GM04503 (cell line): ENCODE measurements at regions not wholly inside any gene's neighbourhood (a gene's known extent, or its start where the extent isn't known, plus 50 kb on each side); places are given as distances from the start of the nearest gene placed in this dataset.
A peak's percentile ranks its signal among the peaks of the same experiment; 100 is the strongest.
"Not testable (repeated sequence)": the region's sequence is repeated elsewhere in the genome, so short reads cannot be mapped to it uniquely, and the experiment has no call there.

Source experiments
- DNase-seq: peaks from one replicate; pipeline ENCODE4 v3.0.0-alpha.2; 2012; ENCODE audit warnings: low read depth

DNA sequence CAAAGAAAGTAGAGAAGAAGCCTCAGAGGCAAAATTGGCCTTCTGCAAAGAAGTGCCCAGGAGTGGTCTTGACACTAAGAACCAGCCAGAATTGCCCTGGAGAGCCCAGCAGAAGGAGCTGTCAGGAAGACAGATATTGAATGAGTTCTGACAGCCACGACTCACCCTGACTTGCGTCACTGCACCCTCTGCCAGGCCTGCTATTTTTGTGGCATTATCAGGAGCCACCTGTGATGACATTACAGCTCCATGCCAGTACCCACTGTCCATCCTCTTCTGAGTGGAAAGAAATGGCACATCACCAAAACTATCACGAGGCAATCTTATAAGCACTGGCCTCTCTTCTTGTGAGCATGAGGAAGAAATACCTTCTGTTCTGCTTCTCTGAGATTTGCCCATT is 67.7 kb downstream of the SMIM20 start:
- DNase-seq: no peak

DNA sequence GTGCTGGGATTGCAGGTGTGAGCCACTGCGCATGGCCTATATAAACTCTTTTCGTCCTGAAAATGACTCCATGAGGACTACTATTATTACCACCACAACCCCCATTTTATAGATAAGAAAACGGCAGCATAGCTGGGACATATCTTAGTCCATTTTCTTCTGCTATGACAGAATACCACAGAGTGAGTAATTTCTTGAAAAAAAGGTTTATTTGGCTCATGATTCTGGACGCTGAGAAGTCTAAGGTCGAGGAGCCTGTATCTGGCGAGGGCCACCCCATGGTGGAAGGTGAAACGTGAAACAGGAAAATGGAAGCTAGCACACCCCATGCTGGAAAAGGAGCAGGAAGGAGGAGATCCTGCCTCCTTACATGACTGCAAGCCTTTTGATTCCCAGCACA is 68.9 kb downstream of the SMIM20 start:
- DNase-seq: no peak

DNA sequence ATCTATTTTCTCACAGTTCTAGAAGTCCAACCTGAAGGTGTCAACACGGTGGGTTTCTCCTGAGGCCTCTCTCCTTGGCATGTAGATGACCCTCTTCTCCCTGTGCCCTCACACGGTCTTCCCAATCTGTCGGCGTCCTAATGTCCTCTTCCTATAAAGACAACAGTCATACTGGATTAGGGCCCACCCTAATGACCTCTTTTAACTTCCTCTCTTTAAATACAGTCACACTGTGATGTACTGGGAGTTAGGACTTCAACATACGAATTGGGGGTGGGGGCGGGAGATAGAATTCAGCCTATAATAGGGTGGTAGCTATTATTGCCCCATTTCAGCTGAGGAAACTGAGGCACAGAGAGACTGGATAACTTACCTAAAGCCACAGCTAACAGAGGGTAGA is 70.2 kb downstream of the SMIM20 start:
- DNase-seq: no peak

DNA sequence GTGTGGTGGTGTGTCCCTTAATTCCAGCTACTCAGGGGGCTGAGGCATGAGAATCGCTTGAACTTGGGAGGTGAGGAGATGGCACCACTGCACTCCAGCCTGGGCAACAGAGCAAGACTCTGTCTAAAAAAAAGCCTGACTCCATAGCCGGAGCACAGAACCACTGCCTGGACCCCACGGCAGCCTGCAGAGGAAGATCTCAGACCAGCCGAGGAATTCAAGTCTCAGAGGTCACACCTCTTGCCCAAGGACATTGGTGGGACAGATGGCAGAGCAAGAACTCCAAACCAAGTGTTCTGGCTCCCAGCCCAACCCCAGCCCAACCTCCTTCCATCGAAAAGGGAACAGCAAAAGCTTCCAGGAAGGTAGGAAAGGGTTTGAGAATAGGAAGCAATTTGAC is 70.8 kb downstream of the SMIM20 start:
- DNase-seq: no peak

DNA sequence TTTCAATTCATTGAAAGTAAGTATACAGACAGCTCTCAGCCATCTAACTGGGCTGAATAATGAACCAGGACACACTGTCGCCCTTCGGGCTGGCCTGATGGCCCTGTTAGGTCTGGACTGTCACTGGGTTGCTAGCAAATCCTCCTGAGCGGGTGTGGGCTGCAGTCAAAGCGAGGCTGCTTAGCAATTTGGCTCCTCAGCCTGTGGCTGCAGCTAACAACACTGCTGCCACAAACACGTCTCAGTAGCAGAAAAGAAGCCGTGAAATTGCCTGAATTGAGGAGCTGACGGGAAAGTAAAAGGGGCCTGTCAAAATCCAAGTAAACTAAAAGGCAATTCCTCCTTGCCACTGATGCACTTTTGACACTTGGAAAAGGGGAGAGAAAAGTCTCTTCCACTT is 72.8 kb downstream of the SMIM20 start:
- no peak for DNase-seq

DNA sequence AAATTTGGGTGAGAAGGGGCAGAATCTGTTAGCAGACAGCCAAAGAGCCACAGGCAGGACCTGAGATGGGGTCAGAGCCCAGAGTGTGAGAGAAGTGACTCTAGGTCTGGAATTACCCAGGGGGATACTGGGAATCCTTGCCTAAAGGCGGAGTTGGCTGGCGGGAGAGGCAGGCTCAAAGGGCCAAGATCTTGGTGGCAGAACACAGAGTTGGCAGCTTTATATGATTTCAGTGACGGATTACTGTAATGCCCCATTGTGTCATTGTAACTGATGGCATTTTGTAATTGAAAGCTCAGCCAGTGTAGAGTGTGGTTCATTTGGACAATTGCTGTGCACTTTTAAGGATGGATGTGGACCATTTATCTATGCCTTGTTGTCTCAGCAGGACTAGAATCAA is 77.3 kb downstream of the SMIM20 start:
- DNase-seq: no peak

DNA sequence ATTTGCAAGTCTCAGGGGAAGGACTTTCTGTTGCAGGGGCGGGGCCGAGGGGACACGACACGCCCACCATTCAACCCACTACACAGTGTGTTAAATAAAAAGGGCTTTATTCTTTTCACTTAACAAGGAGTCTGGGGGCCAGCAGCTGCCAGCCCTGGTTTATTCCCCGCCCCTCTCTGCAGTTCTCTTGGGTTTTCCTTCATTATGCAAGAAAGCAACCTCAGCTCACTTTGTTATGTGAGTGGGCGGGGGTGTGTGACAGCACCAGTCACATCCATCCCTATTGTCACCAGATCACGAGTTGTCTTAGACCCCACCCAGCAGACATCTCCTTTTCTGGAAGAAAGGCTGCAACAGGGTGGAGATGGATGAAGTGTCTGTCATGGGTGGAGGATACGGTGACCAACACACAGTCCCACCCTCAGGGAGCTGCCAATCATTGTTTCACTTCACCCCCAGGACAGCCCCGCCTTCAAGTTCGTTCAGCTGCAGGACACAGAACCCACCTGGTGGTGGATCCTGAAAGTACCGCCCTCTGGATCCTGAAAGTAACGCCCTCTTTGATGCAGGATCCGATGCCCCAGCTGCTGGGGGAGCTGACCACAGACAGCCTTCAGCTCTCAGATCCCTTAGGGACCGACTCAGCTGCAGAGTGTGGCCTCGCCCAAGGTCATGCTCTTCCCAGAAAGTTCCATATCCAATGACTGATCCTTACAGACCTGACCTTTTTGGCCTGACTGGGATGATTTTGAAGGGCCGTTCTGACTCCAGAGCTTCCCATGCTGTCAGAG is 79.6 kb downstream of the SMIM20 start:
- DNase-seq: no peak

DNA sequence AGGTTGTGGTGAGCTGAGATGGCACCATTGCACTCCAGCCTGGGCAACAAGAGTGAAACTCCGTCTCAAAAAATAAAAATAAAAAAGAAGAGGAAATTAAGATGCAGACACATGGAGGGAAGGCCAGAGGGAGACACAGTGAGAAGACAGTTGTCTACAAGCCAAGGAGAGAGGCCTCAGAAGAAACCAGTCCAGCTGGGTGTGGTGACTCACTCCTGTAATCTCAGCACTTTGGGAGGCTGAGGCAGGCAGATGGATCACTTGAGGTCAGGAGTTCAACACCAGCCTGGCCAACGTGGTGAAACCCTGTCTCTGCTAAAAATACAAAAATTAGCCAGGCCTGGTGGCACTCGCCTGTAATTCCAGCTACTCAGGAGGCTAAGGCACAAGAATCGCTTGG is 80.6 kb downstream of the SMIM20 start:
- peak; percentile 70 for DNase-seq

DNA sequence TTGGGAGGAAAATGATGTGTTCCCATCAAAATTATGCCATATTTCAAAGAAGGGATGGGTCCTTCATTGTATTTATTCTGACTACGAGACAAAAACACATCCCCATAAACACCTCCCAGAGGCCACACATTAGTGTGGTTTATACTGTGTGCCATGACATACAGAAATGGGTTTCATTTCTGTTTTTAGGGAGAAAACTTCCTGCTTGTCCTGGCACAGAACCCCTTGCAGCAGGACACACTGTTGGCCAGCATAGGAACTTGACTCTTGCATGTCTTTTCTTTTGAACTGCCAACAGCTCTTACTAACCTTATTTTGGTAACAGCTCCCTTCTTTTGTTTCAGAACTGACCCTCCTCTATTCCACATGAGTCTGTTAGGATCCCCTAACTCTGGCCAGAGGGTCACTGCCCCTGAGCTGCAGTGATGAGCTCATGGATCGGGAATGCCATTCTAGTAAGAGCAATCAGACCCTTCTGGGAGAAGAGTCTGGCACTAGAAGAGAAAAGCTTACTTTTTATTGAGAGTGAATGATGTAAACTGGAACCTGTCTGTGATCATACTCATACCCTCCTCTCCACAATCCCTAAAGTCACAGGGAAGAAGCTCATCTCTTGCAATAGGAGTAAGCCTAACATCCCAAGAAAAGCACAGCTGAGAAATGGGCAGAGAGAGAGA is 86.4 kb downstream of the SMIM20 start:
- no peak for DNase-seq

DNA sequence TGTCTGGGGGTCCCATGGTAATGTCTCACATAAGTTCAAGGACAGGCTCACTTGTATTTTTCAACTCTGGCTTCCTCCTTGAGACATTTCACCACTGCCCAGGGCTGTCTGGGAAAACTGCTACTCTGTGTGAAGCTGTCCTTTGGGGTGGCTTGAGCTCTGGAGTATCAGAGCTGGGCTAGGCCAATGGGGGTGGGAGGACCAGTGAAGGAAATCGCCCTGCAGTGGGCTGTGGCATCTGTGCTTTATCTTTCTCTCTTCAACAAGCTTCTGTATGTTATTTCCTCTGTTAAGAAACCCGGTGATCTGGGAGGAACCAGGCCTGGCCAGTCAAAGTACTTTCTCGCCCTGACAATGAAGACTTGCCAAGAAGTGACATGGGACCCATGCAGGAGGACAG is 87.4 kb downstream of the SMIM20 start:
- DNase-seq: no peak

DNA sequence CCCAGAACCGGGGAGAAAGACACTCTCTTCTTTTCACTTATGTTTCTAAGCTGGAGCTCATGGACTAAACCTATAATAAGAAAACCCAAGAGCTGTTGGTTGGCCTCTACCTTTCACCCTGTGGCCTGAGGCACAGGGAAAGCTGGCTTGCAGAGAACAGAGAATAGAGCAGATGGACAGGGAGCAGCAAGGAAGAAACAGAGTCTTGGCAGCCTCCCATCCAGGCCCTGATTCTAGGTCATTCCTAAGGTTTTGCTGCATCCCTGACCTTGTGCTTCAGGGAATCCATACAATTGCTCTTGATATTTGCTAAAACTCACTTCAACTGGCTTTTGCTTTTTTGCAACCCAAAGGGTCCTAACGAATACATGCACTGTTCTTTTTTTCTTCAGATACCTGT is 87.8 kb downstream of the SMIM20 start:
- no peak for DNase-seq

DNA sequence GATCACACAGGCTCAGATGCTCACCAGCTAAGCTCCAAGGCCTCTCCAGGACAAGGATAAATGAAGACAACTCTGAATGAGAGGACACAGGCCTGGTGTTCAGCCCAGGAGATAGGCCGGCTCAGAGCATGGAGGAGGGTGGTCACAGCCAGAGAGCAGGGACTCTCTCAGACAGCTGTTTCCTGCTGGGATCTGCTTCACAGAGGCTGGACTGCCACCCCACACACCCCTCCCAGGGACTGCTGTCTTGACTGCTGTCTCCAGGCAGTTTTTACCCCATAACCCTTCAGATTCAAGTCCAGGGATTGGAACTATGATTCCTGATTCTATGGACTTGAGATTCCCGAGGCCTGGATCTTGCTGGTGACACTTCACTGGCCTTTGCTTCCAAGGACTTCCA is 89.0 kb downstream of the SMIM20 start:
- no peak for DNase-seq

DNA sequence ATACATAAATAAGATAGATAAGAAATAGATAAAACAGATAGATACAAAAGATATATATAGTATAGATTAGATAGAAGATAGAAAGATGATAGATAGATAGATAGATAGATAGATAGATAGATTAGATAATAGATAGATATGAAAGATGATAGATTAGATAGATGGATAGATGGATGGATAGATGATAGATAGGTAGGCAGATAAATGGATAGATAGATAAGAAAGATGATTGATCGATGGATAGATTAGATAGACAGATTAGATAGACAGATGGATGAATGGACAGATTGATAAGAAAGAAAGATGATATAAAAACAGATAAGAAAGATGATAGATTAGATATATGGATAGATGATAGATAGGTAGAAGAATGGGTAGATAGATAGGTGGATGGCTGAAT is 90.3 kb downstream of the SMIM20 start:
- DNase-seq: no peak

DNA sequence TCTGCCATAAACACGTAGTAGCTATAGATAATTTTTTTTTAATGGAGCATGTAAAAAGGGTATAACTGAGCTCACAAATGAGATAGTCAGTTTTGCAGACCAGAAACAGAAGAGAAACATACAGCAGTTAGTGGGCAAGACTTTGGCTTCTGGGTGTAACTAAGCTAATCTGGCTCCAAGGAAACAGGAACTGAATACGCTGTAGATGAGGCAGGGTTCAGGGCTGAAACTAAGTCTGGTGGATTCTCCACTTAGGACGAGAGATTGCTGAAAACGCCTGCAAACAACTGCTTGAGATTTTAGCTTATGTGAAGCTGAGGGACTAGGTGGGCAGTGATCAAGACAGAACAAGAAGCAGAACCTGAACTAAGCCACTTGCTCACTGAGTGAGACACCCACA is 91.7 kb downstream of the SMIM20 start:
- DNase-seq: no peak

DNA sequence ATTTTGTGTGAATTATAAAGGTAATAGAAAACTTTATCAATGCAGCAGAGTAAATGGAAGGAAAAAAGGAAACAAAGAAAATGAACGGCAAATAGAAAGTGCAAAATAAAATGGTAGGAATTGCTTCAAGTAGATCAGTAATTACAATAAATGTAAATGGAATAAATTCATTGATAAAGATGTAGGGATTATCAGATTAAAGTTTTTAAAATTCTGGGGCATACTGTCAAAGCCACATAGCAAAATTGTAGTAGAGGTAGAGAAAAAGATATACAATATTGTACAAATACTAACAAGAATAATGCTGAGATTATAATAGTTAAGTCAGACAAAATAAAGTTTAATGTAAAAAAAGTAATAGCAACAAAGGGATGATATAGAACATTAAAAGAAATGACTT is 94.7 kb downstream of the SMIM20 start:
- no peak for DNase-seq

DNA sequence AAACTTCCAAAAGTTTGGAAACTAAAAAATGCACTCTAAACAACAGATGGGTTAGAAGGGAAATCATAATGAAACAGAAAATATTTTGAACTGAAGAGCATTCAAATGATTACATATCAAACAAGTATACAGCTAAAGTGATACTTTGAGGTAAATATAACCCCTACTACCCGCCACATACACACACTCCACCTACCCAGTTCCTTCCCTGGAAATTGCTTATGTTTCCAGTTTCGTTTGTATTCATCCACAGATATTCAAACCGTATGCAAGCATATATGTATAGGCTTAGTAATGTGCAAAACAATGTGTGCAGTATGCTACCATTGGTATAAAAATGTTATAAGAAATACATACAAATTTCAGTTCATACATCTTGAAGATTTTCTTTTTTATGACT is 95.5 kb downstream of the SMIM20 start:
- no peak for DNase-seq

DNA sequence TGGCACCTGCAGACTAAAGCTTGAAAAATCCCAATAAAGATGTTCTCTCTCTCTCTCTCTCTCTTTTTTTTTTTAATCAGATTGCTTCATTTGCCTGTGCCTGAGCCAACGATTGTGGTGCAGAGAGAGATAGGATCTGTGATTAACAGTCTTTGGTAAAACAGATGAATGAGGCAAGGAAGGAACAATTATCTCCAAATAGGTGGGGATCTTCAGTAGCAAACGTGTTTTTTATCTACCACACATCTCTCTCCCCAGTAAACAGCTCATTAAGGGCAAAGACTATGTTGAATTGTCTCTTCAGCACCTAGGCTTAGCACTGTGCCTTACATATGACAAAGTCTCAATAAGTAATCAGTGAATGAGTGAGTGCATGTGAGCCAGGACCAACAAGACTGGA is 96.3 kb downstream of the SMIM20 start:
- DNase-seq: no peak

DNA sequence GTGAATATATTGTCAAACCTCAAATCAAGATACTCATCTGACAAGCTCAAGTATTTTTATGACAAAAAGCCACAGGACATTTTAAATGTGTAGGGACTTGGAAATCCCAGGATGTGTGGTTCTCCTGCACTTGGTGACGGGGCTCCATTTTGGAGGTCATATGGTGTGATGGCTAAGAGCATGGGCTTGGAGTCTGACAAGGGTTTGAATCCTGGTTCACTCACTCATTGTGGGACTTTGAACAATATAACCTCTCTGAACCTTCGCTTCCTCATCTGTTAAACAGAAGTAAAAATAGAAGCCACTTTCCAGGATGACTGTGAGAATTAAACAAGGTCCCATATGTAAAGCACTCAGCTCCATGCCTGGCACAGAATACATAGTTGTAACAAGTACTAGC is 99.6 kb downstream of the SMIM20 start:
- no peak for DNase-seq

DNA sequence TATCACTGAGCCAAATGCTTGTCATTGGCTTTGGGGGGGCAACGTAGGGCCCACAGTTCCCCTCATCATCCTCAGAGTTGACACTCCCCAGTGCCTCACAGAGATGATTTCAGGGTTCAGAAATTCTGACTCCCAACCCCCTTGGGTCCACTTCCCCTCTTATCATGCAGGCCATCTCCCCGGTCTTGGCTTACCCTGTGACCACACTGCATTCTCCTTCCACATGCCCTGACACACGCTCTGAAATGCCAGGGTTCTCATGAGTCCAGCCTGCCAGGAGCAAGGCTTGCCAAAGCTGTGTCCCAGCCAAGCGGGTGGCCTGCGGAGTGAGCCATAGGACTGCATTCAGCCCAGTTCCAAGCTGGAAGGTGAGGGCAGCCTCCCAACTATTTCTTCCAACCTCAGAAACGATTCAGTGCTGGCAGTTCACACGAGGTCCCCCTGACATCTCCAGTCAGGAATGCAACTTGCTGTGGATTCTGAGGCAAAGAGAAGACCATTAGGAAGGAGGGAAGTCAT is 101.2 kb downstream of the SMIM20 start:
- DNase-seq: peak; percentile 100

DNA sequence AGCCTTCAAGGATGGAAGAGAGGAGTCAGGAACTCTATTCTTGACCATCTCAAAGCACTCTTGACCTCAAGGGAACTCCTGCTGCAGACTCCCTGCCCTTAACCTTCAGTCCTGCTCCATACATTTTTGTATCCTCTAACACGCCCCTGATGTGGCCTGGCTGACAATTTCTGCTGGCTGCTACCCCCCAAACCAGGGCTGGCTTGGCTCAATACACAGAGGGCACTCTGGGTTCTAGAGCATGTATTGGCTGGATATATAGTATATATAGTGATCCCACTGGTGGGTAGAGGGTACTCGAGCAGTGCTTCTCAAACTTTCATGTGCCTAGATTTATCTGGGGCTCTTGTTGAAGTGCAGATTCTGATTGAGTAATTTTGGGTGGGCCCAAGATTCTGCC is 101.9 kb downstream of the SMIM20 start:
- DNase-seq: no peak

DNA sequence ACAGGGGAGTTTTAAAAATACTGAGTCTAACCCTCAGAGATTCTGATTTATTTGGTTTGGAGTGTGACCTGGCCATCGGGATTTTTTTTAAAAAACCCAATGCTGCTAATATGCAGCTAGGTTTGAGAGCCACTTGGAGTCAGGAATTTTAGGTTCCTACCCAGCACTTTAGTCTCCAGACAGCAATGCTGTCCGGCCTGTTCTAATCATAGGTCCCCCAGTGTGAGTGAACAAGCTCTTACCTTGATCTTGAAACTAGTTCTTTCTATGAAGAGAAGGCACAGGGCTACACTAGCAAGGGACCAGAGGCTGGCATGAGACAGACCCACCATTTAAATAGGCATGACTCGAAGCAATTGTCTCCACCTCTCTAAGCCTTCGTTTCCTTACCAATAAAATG is 103.5 kb downstream of the SMIM20 start:
- DNase-seq: no peak

DNA sequence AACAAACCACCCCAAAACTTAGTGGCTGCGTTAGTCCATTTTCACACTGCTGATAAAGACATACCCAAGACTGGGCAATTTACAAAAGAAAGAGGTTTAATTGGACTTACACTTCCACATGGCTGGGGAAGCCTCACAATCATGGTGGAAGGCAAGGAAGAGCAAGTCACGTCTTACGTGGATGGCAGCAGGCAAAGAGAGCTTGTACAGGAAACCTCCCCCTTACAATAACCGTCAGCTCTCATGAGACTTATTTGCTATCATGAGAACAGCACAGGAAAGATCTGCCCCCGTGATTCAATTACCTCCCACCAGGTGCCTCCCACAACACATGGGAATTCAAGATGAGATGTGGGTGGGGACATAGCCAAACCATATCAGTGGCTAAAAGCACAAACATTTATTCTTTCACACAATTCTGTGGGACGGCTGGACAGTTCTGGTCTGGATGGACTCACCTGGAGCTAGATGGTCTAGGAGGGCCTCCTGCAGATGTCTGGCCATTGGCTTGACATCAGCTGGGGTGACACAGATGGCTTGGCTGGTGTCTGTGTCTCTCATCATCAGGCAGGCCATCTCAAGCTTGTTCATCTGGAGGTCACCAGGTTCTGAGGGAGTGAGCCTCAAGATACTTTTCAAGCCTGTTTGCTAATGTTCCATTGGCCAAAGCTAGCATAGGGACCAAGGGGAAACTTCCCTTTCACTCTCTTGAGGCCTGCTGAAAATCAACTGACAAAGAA is 104.1 kb downstream of the SMIM20 start:
- not testable (repeated sequence) for DNase-seq

DNA sequence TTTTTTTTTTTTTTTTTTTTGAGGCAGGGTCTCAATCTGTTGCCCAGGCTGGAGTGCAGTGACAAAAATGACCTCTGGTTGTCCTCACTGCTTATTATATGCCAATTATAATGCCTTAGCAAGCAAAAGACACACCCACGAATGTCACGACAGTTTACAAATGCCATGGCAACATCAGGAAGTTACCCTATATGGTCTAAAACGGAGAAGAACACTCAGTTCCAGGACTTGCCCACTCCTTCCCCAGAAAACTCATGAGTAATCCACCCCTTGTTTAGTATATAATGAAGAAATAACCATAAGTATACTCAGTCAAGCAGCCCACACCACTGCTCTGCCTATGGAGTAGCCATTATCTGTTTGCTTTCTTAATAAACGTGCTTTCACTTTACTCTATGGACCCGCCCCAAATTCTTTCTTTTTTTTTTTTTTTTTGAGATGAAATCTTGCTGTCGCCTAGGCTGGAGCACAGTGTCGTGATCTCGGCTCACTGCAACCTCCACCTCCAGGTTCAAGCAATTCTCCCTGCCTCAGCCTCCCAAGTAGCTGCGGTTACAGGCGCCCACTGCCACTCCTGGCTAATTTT is 106.2 kb downstream of the SMIM20 start:
- DNase-seq: peak; percentile 68
